ENCODE measurements at regions not wholly inside any gene's neighbourhood (a gene's known extent, or its start where the extent isn't known, plus 50 kb on each side); places are given as distances from the start of the nearest gene placed in this dataset.

DNA sequence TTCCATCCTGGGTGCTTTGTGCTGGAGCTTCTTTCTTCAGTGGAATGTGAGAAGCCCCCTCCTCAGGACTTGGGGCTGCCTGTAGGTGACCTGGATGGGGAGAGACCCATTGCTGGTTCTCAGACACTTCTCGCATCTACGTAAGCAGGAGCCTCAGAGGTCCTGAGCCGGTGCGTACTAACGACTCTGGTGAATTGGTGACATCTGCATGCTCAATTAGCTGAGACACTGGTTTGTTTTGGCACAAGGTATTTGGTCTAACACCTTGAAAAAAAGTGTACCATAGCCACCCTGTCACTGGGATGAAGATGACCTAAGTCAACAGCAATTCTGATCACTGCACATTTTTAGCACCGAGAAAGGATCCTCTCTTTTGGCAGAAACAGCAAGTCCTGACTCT, 57.7 kb downstream of the LRRC30 start:
- no peak for DNase-seq

DNA sequence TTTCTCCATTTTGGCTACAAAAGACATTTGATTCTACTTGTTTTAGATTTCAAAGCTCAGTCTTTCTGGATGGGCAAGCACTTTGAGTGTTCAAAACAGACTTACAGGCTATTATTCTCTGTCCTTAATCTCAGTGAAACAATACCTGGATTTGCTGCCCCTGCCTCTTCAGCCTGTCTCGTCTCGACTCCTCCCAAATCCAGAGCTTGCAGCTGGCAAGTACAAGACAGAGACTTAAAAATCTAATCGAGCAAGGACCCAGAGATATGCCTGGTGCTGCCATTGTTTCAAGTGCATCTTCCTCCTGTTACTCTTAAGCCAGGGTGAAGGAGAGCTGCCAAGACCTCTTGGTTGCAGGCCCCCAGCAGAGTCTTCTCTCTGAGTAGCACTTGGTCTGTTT, 59.2 kb downstream of the LRRC30 start:
- DNase-seq: no peak

DNA sequence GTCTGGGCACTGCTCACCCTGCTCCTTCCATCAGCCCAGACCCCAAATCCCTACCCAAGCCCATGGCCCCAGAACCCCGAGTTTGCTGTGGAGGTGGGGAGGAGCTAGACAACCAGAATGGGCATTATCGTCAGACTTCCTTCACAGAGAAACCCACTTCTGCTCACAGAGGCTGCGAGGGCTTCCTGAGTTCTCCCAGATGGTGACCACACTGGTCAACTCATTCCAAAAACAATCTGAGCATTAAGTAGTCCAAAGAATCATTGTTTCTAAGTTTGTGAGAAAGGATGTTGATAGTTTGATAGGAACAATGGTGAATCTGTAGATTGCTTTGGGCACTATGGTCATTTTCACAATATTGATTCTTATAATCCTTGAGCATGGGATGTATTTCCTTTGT, 60.2 kb downstream of the LRRC30 start:
- no peak for DNase-seq

GRCh38 chr18:7298149-7298548, 67.3 kb downstream of the LRRC30 start:
- no peak for DNase-seq

- no peak for DNase-seq
Measured at GRCh38 chr18:7301094-7301493, 70.2 kb downstream of the LRRC30 start.

DNA sequence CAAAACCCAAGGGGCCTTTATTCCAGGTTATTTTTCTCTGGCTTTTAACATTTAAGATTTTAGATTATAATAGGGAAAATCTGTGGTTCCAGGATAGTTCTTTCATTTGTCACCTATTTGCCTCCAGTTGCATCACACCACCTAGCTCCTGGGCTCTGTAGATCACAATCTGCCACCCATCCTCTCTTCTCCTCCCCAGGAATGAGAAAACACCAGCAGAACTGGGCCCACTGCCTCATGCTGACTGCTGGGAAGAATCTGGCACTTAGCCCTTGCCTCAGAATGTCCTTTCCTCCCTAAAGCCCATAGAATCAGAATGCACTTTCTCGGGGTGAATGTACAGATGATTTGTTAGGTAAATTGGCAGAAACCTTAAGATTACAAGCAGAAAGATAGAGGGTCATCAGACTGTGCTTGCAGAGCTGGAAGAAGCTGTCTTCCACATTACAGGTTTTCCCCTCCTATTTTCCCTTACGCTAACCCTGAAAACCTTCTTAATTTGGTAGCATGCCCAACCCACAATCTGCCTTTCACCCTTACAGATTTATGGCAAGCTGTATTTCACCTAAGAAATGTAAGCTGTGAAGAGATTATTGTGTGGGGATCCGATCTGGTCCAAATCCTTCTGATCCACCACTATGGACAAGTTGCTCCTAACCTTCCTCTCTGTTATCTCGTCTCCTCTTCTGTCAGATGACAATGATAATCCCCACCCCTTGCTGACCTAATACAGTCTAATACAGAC, 72.6 kb downstream of the LRRC30 start:
- DNase-seq: no peak

- DNase-seq: no peak
Measured at GRCh38 chr18:7304061-7304370, 73.1 kb downstream of the LRRC30 start.

- no peak for DNase-seq
Measured at GRCh38 chr18:7305416-7305815, 74.5 kb downstream of the LRRC30 start.

- no peak for DNase-seq
Measured at GRCh38 chr18:7307030-7307429, 76.1 kb downstream of the LRRC30 start.

DNA sequence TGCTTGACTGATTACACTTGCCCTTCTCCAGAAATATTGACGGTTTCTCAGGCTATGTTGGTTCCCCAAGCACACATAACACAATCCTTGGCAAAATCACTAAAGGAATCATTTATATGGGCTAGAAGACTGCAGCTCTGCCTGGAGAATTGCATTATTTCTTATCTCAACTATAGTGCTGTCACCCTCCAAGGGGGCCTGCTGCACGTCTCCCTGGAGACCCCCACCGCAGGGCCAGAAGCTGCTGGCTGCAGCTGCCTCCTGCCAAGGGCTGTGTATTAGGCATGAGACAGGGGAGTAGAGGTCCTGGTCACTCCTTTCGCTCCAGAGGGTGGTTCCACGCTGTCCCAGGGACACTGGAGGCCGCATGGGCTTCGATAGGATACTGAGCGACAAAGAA, 76.6 kb downstream of the LRRC30 start:
- DNase-seq: no peak

- no peak for DNase-seq
Measured at GRCh38 chr18:7317804-7318231, 86.9 kb downstream of the LRRC30 start.

DNA sequence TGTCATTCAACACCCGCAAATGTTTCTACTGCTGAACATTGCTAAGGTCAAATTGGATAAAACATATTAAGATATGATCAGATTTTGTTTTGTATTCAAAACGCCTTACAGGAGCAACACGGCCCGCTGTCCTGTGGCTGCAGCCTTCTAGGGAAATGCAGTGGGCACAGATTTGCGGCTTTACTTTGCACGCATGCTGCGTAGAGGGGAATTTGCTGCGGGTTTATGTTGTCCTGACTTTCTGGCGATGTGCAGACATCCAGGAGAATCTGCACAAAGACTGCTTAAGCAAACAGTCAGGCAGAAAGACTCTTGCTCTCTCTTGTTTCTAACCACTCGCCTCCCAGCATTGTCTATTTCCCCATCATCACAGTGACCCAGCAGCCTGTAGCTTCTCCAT, 88.3 kb downstream of the LRRC30 start:
- no peak for DNase-seq

- DNase-seq: no peak
Measured at GRCh38 chr18:7321831-7322230, 90.9 kb downstream of the LRRC30 start.

GRCh38 chr18:7322817-7323485, 92.1 kb downstream of the LRRC30 start:
- peak; percentile 3 to 36 (median 11) for DNase-seq

GRCh38 chr18:7325126-7325430, 94.2 kb downstream of the LRRC30 start:
- no peak for DNase-seq

GRCh38 chr18:7329016-7329415, 98.1 kb downstream of the LRRC30 start:
- DNase-seq: no peak

DNA sequence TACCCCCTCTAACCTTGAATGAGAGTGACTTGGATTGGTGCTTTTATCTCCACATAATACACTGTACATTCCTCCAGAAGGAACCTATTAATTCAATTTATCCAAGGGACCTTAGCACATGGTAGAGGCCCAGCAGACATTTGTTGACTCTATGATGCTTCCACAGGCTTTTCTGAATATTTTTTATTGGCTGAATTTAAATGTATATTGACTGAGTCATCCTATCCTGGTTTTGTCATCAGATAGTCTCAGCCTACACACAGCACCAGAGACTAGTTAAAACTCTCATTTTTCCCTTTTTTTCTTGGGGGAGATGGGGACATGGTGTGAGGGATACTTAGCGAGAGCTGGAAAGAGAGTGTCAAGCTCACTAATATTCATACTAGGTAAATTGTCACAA, 101.6 kb downstream of the LRRC30 start:
- no peak for DNase-seq

DNA sequence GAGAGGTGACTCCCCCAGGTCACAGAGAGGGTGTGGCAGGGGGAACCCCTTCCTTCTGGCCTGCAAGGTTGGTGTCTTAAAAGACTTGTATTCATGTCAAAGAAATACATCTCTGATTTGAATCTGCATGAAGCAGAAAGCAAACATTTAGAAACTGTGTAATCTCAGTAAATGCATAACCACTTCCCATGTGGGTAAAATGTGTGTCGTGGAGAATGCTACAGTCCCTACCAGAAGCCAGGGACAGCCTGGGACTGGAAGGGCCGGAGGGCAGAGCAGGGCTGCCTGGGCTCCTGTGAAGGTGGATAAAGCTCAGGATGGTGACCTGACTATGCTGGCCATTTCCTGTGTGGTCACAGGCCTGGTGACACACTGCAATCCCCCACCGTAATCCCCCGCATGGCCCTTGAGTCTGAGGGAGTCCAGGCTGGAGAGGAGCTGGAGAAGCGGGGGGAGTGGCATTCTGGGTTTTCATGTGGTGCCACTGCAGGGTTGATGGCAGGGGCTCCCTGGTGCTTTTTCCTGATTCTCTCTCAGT, 102.2 kb downstream of the LRRC30 start:
- no peak for DNase-seq

GRCh38 chr18:7334973-7335568, 104.2 kb downstream of the LRRC30 start:
- DNase-seq: no peak

- DNase-seq: no peak
Measured at GRCh38 chr18:7336623-7337022, 105.7 kb downstream of the LRRC30 start.

- no peak for DNase-seq
Measured at GRCh38 chr18:7338846-7339245, 108.0 kb downstream of the LRRC30 start.

DNA sequence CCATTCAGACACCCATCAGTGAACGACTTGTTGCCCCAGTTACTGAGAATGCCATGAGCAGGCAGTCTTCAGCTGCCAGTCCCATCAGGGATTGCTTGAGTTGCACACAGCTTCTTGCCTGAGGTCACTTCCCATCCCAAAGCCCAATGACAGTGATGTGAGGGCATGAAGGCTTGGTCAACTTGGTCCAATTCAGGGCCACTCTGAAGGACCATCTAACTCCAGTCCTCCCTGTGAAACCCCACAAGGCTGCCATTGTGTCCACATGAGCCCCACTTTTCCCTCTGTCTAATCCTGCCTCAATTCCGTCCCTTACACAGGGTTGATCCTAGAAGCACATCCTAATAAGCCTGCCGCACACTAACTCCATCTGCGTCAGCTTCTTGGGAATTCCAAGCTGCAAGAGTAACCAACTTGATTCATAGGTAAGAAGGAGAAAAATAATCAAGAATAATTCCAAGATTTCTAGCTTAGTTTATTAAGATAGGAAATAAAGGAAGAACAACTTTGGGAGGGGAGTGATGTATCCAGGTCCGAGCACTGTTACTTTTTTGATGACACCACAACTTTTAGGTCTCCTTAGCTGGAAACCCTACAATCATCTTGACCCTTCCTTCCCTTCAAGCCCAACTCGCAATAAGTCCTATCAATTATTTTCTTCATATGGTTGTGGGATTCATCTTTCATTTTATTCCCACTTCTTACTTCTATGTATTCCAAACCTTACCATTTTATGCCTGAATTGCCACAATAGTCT, 110.9 kb downstream of the LRRC30 start:
- no peak for DNase-seq

DNA sequence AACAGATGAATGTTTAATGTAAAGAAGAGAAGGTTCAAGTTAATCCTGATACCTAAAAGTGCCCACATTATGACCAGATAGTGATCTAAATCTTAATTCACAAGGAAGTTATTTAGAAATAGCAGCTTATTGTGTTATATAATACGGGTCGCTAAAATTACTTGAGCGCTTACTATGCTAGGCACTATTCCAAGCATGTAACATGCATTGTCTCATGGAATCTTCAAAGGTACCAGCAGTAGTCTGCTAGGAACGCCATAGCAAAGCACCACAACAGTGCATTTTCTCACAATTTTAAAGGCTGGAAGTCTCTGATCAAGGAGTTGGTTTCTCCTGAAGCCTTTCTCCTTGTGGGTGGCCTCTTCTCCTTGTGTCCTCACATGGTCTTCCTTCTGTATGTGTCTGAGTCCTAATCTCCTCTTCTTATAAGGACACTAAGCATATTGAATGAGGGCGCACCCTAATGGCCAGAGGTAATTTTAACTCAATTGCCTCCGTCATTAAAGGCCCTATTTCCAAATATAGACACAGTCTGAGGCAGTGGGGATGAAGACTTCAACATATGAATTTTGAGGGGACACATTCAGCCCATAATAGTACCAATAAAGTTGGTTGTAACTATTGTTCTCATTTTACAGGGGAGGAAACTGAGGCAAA, 118.4 kb downstream of the LRRC30 start:
- no peak for DNase-seq
